ENCODE measurements at regions not wholly inside any gene's neighbourhood (a gene's known extent, or its start where the extent isn't known, plus 50 kb on each side); places are given as distances from the start of the nearest gene placed in this dataset.

- H3K27me3 Mint-ChIP-seq (ENCODE audit: insufficient read depth, unreplicated experiment) = peaks cover 10% of the 10 kb centered on the region
- ChIA-PET POLR2A (interaction anchor here (0.7 to 1.2 kb wide), 2 partner anchors 9 to 17 kb away, joined by 3 to 4 read pairs; no protein-coding TSS in a partner anchor), CTCF (interaction anchor here (0.5 to 3.2 kb wide), 27 partner anchors 9 to 1887 kb away, joined by 3 to 29 read pairs (median 3); no protein-coding TSS in a partner anchor)
- BruUV-seq (replicated peaks) = no TSS peak
- no peak overlapping the region for H3K27ac Mint-ChIP-seq (ENCODE audit: low read depth, unreplicated experiment)
- no peaks in the 10 kb centered on the region for H3K36me3 Mint-ChIP-seq (ENCODE audit: insufficient read depth, unreplicated experiment)
- TF ChIP-seq, protein P1, sequence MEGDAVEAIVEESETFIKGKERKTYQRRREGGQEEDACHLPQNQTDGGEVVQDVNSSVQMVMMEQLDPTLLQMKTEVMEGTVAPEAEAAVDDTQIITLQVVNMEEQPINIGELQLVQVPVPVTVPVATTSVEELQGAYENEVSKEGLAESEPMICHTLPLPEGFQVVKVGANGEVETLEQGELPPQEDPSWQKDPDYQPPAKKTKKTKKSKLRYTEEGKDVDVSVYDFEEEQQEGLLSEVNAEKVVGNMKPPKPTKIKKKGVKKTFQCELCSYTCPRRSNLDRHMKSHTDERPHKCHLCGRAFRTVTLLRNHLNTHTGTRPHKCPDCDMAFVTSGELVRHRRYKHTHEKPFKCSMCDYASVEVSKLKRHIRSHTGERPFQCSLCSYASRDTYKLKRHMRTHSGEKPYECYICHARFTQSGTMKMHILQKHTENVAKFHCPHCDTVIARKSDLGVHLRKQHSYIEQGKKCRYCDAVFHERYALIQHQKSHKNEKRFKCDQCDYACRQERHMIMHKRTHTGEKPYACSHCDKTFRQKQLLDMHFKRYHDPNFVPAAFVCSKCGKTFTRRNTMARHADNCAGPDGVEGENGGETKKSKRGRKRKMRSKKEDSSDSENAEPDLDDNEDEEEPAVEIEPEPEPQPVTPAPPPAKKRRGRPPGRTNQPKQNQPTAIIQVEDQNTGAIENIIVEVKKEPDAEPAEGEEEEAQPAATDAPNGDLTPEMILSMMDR (IDR thresholded peaks at IDR 0.05; ENCODE audit: unreplicated experiment) = peak; percentile 63
- DNase-seq (ENCODE audit: unreplicated experiment) = peak; percentile 85
- peaks cover 12% of the 10 kb centered on the region for H3K9me3 Mint-ChIP-seq (ENCODE audit: unreplicated experiment)
- peaks cover 25% of the 10 kb centered on the region for H3K4me1 Mint-ChIP-seq (ENCODE audit: insufficient read depth, unreplicated experiment)
- H3K4me3 Mint-ChIP-seq (ENCODE audit: unreplicated experiment) = peak overlapping the region; percentile 24
- intact Hi-C loops (cut with micrococcal nuclease) = loop anchor here (1.0 to 5.0 kb wide), 3 partner anchors 120 to 460 kb away; no protein-coding TSS in a partner anchor
These were observed 384.4 kb downstream of the RAPGEF2 start for GRCh38 chr4:159487284-159487747.

GRCh38 chr4:159489646-159490045 lies 386.8 kb downstream of the RAPGEF2 start:
- peaks cover 10% of the 10 kb centered on the region for H3K27me3 Mint-ChIP-seq (ENCODE audit: insufficient read depth, unreplicated experiment)
- H3K36me3 Mint-ChIP-seq (ENCODE audit: insufficient read depth, unreplicated experiment) = no peaks in the 10 kb centered on the region
- peaks cover 13% of the 10 kb centered on the region for H3K9me3 Mint-ChIP-seq (ENCODE audit: unreplicated experiment)
- H3K27ac Mint-ChIP-seq (ENCODE audit: low read depth, unreplicated experiment) = no peak overlapping the region
- TF ChIP-seq, protein P1 (IDR thresholded peaks at IDR 0.05; ENCODE audit: unreplicated experiment) = no peak
- POLR2A ChIA-PET = no interaction called here
- CTCF ChIA-PET = interaction anchor here (0.5 to 0.6 kb wide), 2 partner anchors 102 to 821 kb away, joined by 4 read pairs; no protein-coding TSS in a partner anchor
- no peak overlapping the region for H3K4me3 Mint-ChIP-seq (ENCODE audit: unreplicated experiment)
- no peak for DNase-seq (ENCODE audit: unreplicated experiment)
- intact Hi-C loops (cut with micrococcal nuclease) = loop anchor here (5.0 kb wide), 2 partner anchors 118 to 273 kb away; no protein-coding TSS in a partner anchor
- H3K4me1 Mint-ChIP-seq (ENCODE audit: insufficient read depth, unreplicated experiment) = peaks cover 16% of the 10 kb centered on the region
- BruUV-seq (replicated peaks) = no TSS peak

DNA sequence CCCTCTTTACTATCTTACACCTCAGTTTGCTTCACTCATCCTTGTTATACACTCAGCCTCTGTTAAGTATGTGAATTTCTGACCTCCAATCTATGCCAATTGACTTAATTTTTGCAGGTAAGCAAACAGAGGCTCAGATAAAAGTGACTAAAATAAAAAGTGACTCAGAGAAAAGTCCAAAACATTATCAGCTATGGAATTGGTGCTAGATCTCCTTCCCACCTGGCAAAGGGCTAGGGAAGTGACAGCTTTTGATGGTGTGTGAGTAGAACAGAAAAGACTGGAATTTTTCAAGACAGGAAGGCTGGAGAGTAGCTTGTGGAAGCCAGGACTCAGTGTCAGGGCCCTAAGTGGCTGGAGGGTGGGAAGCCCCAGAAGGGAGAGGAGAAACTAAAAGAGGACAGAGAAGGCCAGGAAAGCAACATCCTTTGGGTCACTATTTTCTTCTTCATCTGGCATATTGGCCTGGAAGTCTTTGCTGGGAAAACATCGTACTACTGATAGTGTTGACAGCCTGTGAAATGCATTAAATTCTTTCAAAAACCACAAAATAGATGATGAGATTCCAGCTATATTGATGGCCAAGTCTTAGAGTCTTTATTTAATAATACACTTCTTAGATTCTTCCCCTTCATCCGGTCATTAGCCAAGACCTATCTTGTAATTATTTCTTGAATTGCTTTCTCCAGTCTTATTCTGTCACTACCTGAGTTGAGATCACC lies 392.8 kb downstream of the RAPGEF2 start:
- CTCF ChIA-PET = interaction anchor here (0.6 to 4.3 kb wide), 3 partner anchors 9 to 269 kb away, joined by 3 to 29 read pairs (median 5); no protein-coding TSS in a partner anchor
- BruUV-seq (replicated peaks) = no TSS peak
- no peak for DNase-seq (ENCODE audit: unreplicated experiment)
- Mint-ChIP-seq H3K4me3 (ENCODE audit: unreplicated experiment) (no peak overlapping the region), H3K36me3 (ENCODE audit: insufficient read depth, unreplicated experiment) (no peaks in the 10 kb centered on the region), H3K9me3 (ENCODE audit: unreplicated experiment) (peaks cover 13% of the 10 kb centered on the region), H3K27me3 (ENCODE audit: insufficient read depth, unreplicated experiment) (no peaks in the 10 kb centered on the region), H3K27ac (ENCODE audit: low read depth, unreplicated experiment) (no peak overlapping the region), H3K4me1 (ENCODE audit: insufficient read depth, unreplicated experiment) (no peaks in the 10 kb centered on the region)
- POLR2A ChIA-PET = no interaction called here
- intact Hi-C loops (cut with micrococcal nuclease) = no loop called here
- TF ChIP-seq, protein P1 (IDR thresholded peaks at IDR 0.05; ENCODE audit: unreplicated experiment) = no peak

DNA sequence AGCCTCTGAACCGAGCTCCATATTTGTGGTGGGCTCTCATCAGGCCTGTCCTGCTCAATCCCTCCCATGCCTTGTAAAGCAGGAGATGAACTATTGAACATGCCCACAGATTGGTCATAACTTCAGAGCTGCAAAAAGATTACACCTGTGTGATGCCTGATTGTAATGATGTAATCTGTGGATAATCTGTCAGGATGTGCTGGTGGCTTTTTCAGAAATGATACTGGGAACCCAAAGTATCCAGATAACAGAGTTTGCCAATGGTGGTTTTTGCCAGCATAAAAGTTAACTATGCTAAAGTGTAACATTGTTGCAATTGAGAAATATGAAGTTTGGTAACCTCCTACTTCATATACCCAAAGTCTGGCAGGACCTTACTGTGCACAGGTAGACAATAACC lies 393.4 kb downstream of the RAPGEF2 start:
- POLR2A ChIA-PET = no interaction called here
- intact Hi-C loops (cut with micrococcal nuclease) = no loop called here
- Mint-ChIP-seq H3K36me3 (ENCODE audit: insufficient read depth, unreplicated experiment) (no peaks in the 10 kb centered on the region), H3K4me1 (ENCODE audit: insufficient read depth, unreplicated experiment) (no peaks in the 10 kb centered on the region), H3K4me3 (ENCODE audit: unreplicated experiment) (no peak overlapping the region), H3K9me3 (ENCODE audit: unreplicated experiment) (peaks cover 8% of the 10 kb centered on the region), H3K27ac (ENCODE audit: low read depth, unreplicated experiment) (no peak overlapping the region), H3K27me3 (ENCODE audit: insufficient read depth, unreplicated experiment) (no peaks in the 10 kb centered on the region)
- no peak for DNase-seq (ENCODE audit: unreplicated experiment)
- CTCF ChIA-PET = interaction anchor here (0.5 to 4.3 kb wide), 3 partner anchors 9 to 1191 kb away, joined by 3 to 29 read pairs (median 5); no protein-coding TSS in a partner anchor
- BruUV-seq (replicated peaks) = no TSS peak
- TF ChIP-seq, protein P1 (IDR thresholded peaks at IDR 0.05; ENCODE audit: unreplicated experiment) = no peak
